DMS153 (cell line): ENCODE measurements at regions not wholly inside any gene's neighbourhood (a gene's known extent, or its start where the extent isn't known, plus 50 kb on each side); places are given as distances from the start of the nearest gene placed in this dataset.

Experiments used
- DNase-seq: peaks from one replicate; lab custom pipeline; 2025; lab: John Stamatoyannopoulos, UW

DNA sequence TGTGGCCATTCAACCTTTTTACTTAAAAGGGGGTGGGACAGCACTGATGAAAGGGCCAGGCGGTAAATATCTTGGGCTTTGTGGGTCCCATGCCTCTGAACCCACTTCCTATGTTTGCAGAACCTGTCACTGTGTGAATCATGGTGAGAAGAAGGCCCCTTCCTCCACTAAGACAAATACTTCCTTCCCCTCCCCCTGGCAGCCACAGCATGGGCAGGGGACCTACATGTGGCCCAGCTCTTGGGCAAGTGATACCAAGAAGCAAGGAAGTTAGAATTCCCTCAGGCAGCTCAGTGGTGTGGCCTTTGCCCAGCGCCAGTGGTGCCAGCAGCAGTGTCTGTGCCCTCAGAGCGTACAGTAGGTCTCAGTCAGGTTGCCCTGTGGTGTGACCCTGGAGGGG lies 168.6 kb downstream of the TRIM33 start:
- no peak for DNase-seq

GRCh38 chr1:114341856-114342255 lies 169.1 kb downstream of the TRIM33 start:
- DNase-seq, result no peak

GRCh38 chr1:114341299-114341698 lies 169.7 kb downstream of the TRIM33 start:
- DNase-seq, result no peak

GRCh38 chr1:114340892-114341291 lies 170.1 kb downstream of the TRIM33 start:
- no peak for DNase-seq

GRCh38 chr1:114339379-114339778 lies 171.6 kb downstream of the TRIM33 start:
- no peak for DNase-seq

DNA sequence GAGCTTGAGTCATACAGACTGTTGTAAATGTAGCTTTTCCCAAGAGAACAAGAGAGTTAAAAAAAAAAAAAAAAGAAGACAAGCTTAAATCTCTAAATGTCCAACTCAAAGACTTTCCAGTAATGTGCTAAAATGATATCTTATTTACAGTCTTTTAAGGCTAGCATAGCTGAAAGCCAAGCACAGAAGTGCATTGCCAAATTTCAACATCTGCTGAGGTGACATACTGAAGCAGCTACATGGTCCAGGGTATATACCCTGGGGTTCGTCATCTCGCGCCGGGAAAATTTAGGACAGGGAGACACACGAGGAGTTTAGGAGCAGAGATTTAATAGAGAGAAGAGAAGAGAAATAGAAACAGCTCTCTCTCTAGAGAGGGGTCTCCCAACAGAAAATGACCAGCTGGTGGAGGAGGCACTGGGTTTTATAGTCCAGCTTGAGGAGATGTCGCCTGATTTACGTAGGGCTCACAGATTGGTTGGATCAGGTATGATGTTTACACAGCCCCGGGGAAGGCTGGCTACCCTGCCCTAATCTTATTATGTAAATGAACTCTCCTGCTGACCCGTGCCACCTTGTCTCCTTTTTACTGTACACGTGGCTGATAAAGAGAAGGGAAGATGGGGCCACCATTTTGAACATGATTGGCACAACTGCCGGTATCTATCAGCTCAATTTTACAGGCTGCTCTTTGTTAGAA lies 172.7 kb downstream of the TRIM33 start:
- DNase-seq, result no peak

DNA sequence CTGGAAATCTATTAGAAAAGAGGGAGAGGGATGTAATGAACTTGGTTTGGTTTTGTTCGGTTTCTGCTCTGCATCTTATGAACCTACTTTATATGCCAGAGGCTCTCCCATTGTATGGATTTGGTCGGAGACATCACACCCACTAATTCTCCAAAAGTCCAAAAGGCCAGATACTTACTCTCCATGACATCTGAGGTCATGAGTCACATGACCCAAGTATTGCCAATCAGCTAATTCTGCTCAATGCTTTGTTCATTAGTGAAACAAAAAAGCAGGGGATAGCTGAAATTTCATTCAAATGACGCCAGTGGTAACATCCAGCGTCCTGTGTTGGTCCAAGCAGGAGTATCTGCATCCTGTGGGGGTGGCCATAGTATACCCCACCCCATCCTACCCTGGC lies 173.6 kb downstream of the TRIM33 start:
- no peak for DNase-seq

DNA sequence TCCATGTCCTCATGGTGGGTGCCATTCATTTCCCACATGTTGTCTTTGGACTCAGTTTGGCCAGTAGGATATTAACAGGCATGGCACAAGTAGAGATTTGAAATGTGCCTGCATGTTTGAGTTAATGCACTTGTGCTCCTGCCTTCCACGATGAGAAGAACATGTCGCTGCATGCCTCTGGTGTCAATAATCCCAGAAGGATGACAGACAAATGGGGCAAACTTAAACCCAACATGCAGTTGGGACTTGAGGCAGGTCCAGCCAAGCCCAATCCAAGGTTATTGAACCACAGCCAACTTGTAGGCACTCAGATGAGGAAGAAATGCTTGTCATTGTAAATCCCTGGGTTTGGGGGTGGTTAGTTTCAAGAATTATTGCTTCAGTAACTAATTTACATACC lies 174.6 kb downstream of the TRIM33 start:
- DNase-seq, result no peak

DNA sequence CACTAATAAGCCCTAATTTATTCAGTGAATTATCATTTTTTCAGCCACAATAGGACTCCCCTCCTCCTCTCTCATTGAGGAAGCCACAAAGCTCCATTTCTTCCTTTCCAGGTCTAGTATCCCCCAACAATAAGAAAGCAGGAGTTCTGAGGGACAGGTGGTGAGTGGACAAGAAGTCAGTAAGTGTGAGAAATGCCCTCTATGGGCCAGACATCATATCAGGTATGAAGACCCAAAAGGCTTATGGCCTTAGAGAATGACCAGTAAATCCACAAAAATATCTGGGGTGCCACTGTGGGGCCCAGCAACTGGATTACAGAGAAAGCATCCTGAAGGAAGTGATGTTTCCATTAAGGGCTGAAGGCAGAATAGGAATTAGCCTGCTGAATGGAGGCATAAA lies 175.7 kb downstream of the TRIM33 start:
- no peak for DNase-seq

GRCh38 chr1:114334297-114334696 lies 176.7 kb downstream of the TRIM33 start:
- no peak for DNase-seq

GRCh38 chr1:114333690-114334089 lies 177.3 kb downstream of the TRIM33 start:
- no peak for DNase-seq

GRCh38 chr1:114331936-114332335 lies 178.3 kb upstream of the SYT6 start:
- DNase-seq, result no peak

- no peak for DNase-seq
These were observed 176.8 kb upstream of the SYT6 start for GRCh38 chr1:114330451-114330983.

DNA sequence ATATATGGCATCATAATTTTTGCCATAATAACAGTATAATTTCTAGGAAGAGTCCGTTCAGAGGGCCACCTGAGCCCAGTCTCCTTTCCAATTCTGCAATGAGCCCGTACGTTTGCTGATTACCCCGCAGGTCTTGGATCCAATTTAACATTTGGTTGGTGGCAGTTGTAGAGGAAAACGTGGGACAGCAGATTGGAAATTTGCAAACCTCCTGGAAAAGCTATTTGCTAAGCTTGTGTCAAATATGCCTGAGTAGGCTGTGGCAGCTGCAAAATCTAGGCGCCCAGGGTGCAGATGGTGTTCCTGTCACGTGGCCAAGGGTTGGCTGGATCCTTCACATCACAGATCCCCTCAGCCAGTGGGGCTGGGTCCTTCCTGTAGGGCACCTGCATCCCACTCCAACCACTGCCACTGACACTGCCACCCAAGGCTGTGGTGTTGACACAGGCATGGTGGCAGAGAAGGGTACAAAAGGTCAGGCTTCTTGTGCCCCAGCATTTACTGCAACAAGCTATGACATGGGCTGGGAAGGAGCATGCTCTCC lies 174.8 kb upstream of the SYT6 start:
- no peak for DNase-seq

DNA sequence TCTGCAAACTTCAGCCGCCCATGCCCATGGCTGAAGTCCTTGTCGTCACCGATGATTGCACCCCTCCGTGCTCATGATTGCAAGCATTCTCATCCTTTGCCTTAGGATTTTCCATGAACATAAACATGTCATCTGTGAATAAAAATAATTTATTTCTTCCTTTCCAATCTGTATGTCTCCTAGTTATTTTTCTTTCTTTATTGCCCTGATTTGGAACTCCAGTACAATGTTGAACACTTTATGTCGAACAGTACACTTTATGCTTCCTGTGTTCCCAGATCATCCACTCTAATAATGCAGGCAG lies 170.9 kb upstream of the SYT6 start:
- no peak for DNase-seq

DNA sequence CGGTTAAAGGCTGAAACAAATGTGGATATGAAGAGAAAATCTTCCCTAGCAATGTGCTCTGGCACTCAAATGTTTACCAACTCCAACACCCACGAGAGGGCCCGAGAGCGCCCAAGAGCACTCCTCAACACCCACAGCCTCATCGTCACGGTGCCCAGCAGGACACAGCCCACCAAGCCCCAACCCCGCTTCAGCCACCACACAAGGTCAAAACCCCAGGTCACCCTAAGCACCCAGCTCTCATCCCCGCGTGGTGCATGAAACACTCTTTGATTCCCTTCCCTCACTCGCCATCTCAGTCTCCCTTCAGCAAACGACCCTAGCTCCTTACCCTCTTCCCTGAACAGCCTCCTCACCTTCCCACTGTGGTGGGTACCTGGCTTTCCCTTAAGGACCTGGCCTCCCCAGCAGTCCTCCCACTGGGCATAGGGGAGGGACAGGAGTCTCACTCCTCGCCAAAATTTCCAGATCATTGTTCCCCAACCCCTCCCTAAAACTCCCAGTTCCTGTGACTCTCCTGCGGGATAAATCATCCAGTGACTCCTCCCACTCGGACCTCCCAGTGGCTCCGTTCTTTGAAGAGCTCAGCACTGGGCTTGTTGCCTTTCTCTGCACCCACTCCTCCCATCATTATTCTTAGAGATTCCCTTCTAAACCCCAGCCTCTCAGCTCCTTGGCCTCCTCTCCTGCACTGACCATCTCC lies 170.4 kb upstream of the SYT6 start:
- no peak for DNase-seq

- DNase-seq, result no peak
These were observed 169.1 kb upstream of the SYT6 start for GRCh38 chr1:114322734-114323133.

GRCh38 chr1:114322207-114322606 lies 168.5 kb upstream of the SYT6 start:
- DNase-seq, result no peak

DNA sequence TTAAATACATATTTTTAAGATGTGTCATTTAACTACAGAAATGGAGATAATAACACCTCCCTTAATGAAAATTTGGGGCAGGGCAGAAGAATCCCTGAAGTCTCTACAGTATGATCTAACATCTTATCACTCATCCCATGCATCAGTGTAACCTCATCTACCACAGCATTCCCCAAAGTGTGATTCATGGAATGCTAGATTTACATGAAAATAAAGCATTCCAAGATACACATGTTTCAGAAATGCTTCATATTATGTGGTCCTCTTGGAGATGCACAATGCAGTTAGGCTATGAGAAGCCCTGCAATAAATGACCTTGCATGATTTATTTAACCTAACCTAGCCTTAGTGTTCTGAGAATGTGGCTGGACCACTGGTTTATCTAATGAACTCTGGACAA lies 166.9 kb upstream of the SYT6 start:
- DNase-seq, result no peak

- DNase-seq, result no peak
These were observed 165.7 kb upstream of the SYT6 start for GRCh38 chr1:114319418-114319817.

GRCh38 chr1:114318961-114319360 lies 165.3 kb upstream of the SYT6 start:
- DNase-seq, result no peak

- DNase-seq, result no peak
These were observed 162.5 kb upstream of the SYT6 start for GRCh38 chr1:114316204-114316603.

DNA sequence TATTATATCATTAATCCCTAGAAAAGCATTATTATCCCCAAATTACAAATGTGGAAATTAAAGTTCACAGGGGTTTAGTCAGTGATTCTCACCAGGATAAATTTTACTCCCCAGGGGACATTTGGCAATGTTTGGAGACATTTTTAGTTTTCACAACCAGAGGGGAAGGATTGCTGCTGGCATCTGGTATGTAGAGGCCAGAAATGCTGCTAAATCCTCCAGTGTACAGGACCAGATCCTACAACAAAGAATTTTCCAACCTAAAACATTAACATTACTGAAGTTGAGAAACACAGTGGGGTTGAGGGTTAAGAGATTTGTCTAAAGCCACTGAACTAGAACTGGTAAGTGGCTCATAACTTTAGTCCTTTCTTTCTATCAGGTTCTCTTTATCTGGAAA lies 162.0 kb upstream of the SYT6 start:
- no peak for DNase-seq

DNA sequence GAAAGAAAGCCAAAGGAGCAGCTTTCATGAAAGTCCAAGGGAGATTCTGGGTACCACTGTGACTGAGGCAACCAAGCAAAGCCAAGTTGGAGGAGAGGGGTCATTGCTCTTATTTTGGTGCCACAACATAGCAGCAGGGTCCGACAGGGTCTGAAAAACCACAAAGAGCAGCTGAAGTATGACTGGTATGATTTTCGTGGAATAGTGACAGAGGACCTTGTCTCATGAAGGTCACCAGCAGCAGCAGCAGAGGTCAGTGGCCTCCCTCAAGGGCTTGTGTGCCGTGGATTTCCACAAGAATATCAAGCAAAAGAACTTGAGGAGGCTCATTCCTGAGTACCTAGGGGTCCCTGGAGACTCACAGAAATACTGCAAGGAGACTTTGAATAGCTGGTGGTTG lies 160.9 kb upstream of the SYT6 start:
- DNase-seq, result no peak
